ENCODE measurements at regions not wholly inside any gene's neighbourhood (a gene's known extent, or its start where the extent isn't known, plus 50 kb on each side); places are given as distances from the start of the nearest gene placed in this dataset.
A peak's percentile ranks its signal among the peaks of the same experiment; 100 is the strongest.
"Not testable (repeated sequence)": the region's sequence is repeated elsewhere in the genome, so short reads cannot be mapped to it uniquely, and the experiment has no call there.

DNA sequence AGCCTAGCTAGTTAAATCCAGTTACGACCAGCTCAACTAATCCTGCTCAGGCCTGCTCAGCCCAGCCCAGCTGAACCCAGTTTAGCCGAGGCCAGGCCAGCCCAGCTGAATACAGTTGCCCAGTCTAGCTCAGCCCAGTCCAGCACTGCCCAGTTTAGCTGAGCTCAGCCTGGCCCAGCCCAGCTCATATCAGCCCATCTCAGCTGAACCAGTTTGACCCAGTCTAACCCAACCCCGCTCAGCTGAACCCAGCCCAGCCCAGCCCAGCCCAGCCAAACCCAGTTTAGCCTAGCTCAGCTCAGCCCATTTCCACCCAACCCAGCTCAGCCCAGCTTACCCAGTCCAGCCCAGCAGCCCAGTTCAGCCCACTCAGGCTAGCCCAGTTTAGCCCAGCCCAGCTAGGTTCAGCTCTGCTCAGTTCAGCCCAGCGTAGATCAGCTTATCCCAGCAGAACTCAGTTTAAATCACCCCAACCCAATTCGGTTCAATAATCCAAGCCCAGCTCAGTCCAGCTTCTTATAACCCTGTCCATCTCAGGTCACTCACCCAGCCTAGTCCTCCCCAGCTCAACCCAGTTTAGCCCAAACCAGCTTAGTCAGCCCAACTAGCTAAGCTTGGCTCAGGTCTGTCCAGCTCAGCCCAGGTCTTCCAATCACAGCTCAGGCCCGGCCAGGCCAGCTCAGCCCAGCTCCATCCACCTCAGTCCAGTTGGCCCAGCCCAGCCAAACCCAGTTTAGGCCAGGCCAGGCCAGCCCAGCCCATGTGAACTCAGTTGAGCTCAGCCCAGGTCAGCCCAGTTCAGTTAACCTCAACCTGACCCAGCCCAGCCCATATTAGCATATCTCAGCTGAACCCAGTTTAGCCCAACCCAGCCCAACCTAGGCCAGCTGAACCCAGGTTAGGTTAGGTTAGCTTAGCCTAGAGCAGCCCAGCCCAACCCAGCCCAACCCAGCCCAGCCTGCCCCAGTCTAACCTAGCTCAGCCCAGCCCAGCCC is 76.7 kb downstream of the TMEM121 start:
- DNase-seq = no peak
- Histone ChIP-seq H3K36me3 (no peaks in the 10 kb centered on the region), H3K27me3 (no peaks in the 10 kb centered on the region), H3K9me3 (no peaks in the 10 kb centered on the region), H3K27ac (peak overlapping the region in 1 of 4 donors; percentile 9), H3K4me3 (no peak overlapping the region), H3K4me1 (no peaks in the 10 kb centered on the region)
- WGBS, 2 donors = 73 to 90% methylated on average over 3 to 4 of the region's 6 CpGs
- intact Hi-C loops (cut with DNase I) = no loop called here
- TF ChIP-seq, protein P1, sequence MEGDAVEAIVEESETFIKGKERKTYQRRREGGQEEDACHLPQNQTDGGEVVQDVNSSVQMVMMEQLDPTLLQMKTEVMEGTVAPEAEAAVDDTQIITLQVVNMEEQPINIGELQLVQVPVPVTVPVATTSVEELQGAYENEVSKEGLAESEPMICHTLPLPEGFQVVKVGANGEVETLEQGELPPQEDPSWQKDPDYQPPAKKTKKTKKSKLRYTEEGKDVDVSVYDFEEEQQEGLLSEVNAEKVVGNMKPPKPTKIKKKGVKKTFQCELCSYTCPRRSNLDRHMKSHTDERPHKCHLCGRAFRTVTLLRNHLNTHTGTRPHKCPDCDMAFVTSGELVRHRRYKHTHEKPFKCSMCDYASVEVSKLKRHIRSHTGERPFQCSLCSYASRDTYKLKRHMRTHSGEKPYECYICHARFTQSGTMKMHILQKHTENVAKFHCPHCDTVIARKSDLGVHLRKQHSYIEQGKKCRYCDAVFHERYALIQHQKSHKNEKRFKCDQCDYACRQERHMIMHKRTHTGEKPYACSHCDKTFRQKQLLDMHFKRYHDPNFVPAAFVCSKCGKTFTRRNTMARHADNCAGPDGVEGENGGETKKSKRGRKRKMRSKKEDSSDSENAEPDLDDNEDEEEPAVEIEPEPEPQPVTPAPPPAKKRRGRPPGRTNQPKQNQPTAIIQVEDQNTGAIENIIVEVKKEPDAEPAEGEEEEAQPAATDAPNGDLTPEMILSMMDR (IDR thresholded peaks at IDR 0.05) = no peak
- no peak for TF ChIP-seq POLR2A (IDR thresholded peaks at IDR 0.05)

- intact Hi-C loops (cut with DNase I); H3K27ac ChIP-seq; H3K36me3 ChIP-seq; H3K27me3 ChIP-seq; H3K4me3 ChIP-seq; DNase-seq; H3K4me1 ChIP-seq; H3K9me3 ChIP-seq: not testable (repeated sequence)
- no CpG with 5 or more reads among the region's 32 CpGs for WGBS, 2 donors
These were observed 78.4 kb downstream of the TMEM121 start for GRCh38 chr14:105604531-105605463.

DNA sequence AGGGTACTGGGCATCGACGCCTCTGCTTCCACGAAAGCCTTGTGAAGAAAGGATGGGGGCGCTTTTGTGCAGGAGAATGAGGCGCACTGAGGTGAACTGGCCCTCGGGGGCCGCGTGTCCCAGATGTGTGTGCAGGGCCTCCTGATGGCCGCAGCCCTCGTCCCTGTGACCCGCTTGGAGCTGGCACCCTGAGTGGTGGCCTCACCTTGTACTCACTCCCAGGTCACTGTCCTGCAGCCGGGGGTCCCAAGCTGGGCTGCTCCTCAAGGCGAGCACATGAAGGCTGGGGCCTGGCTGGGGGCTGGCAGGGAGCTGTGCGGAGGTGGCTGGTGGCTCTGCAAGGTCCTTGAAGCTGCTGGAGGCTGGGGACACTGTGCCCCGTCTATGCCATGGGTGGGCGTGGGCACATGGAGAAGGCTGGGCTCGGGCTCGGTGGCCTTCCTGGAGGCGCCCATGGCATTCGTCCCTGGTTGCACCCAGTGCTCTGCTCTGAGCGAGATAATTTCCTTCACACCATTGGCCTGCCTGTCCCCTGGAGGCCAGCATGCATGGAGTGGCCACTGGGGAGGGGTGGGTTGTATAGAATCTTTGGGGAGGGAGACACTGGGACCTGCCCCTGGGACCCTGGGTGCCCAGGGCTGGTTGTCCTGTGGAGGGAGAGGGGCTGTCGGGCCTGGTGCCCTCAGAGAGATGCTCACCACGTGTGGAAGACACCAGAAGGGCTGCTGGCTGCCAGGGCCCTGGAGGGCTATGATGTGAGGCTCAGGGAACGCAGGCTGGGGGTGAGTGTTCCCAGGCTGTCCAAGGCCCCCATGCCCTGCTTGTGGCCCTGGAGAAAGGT is 79.3 kb downstream of the TMEM121 start:
- 80 to 87% methylated on average over 1 to 6 of the region's 24 CpGs for WGBS, 2 donors
- Histone ChIP-seq H3K9me3 (no peaks in the 10 kb centered on the region), H3K4me1 (no peaks in the 10 kb centered on the region), H3K4me3 (no peak overlapping the region), H3K36me3 (no peaks in the 10 kb centered on the region), H3K27ac (no peak overlapping the region), H3K27me3 (no peaks in the 10 kb centered on the region)
- intact Hi-C loops (cut with DNase I) = no loop called here
- TF ChIP-seq, protein P1 (IDR thresholded peaks at IDR 0.05) = no peak
- TF ChIP-seq POLR2A (IDR thresholded peaks at IDR 0.05) = no peak
- DNase-seq = no peak

- intact Hi-C loops (cut with DNase I); H3K4me3 ChIP-seq; H3K27me3 ChIP-seq; H3K4me1 ChIP-seq; H3K36me3 ChIP-seq; H3K27ac ChIP-seq; H3K9me3 ChIP-seq; DNase-seq: not testable (repeated sequence)
- WGBS, 2 donors = 43 to 52% methylated on average over 4 of the region's 15 CpGs
These were observed 80.1 kb downstream of the TMEM121 start for GRCh38 chr14:105606305-105606975.

DNA sequence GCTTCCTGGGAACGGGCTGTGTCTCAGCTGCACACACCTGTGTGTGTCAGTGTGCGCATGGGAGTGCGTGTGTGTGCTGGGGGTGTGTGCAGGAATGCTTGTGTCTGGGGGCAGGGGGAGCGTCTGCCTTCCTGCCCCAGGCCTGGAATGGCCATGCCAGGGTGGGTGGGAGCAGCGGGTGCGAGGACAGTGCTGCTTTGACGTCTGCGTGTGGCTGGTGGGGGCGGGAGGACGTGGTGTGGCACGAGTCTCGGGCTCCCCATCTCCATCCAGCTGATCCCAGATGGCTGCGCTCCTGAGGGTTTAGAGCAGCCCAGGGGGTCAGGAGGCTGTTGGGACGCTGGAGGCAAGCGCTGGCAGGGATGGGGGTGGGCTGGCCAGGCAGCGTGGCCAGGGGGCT is 80.6 kb downstream of the TMEM121 start:
- H3K27me3 ChIP-seq; H3K9me3 ChIP-seq; H3K27ac ChIP-seq; DNase-seq; intact Hi-C loops (cut with DNase I); H3K4me1 ChIP-seq; H3K4me3 ChIP-seq; H3K36me3 ChIP-seq: not testable (repeated sequence)
- 87% methylated on average over 3 of the region's 16 CpGs; no CpG with 5 or more reads in 1 of the 2 donors for WGBS, 2 donors

- intact Hi-C loops (cut with DNase I); H3K27ac ChIP-seq; H3K27me3 ChIP-seq; H3K4me1 ChIP-seq; DNase-seq; H3K36me3 ChIP-seq; H3K9me3 ChIP-seq; H3K4me3 ChIP-seq: not testable (repeated sequence)
- no CpG with 5 or more reads among the region's 4 CpGs for WGBS, 2 donors
These were observed 88.6 kb downstream of the TMEM121 start for GRCh38 chr14:105614987-105615386.

- DNase-seq; H3K27ac ChIP-seq; H3K4me3 ChIP-seq; H3K9me3 ChIP-seq; H3K27me3 ChIP-seq; H3K36me3 ChIP-seq; intact Hi-C loops (cut with DNase I); H3K4me1 ChIP-seq: not testable (repeated sequence)
- WGBS, 2 donors = 58 to 82% methylated on average over 16 to 23 of the region's 24 CpGs
These were observed 89.8 kb downstream of the TMEM121 start for GRCh38 chr14:105615986-105616801.
